SK-N-SH treated with all-trans-retinoic acid at 6 μM for 48 hours (cell line): ENCODE measurements at regions not wholly inside any gene's neighbourhood (a gene's known extent, or its start where the extent isn't known, plus 50 kb on each side); places are given as distances from the start of the nearest gene placed in this dataset.

Experiments used
- CREB5 ChIP-seq: fragments of 250-450 bp; sonication (Bioruptor Pico); IDR thresholded peaks from 2 replicates; pipeline ENCODE4 v1.5.1; 2020; ENCODE audit warnings: low read depth, mild to moderate bottlenecking, moderate library complexity
- PATZ1 ChIP-seq: fragments of 250-450 bp; sonication (Bioruptor Pico); IDR thresholded peaks from 2 replicates; pipeline ENCODE4 v1.8.0; 2020; ENCODE audit warnings: mild to moderate bottlenecking, moderate library complexity, borderline replicate concordance
- PPARA ChIP-seq: fragments of 250-450 bp; sonication (Bioruptor Pico); IDR thresholded peaks from 2 replicates; pipeline ENCODE4 v1.5.0; 2020; ENCODE audit warnings: mild to moderate bottlenecking, borderline replicate concordance
- SNAI2 ChIP-seq: fragments of 250-450 bp; sonication (Bioruptor Pico); IDR thresholded peaks from 2 replicates; pipeline ENCODE4 v1.5.0; 2020; ENCODE audit warnings: mild to moderate bottlenecking, moderate library complexity
- TCF4 ChIP-seq: fragments of 250-450 bp; sonication (Bioruptor Pico); IDR thresholded peaks from 2 replicates; pipeline ENCODE4 v1.8.0; 2021; ENCODE audit warnings: mild to moderate bottlenecking, moderate library complexity, borderline replicate concordance
- ZFP30 ChIP-seq: fragments of 450-650 bp; formaldehyde crosslinking; IDR thresholded peaks from 2 replicates; pipeline ENCODE4 v1.5.0; 2022; ENCODE audit warnings: mild to moderate bottlenecking, moderate library complexity
- TF ChIP-seq, protein P1 (sequence below): fragments of 250-450 bp; sonication (Bioruptor Pico); IDR thresholded peaks from 2 replicates; pipeline ENCODE4 v1.5.0; 2020; ENCODE audit warnings: mild to moderate bottlenecking, moderate library complexity

DNA sequence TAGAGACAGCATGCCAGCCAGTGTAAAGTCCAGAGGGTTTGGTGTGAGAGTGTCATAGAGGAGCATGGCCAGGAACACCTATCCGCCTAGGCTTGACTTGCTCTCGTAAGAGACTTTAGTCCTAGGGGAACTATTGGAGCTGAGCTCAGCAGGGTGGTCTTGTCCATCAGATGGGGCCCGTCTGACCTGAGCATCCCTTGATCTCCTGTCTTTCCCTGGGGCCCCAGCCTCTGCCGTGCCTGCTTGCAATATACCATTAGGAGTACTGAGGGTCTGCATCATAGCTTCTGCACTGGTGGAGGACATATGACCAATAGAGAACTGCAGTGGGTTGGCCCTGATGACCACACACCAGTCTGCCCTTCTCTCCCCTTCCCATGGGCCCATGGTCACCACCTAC lies 251.0 kb downstream of the TUSC1 start:
- no peak for TF ChIP-seq CREB5 (CRISPR knock-in tag)
- TF ChIP-seq TCF4 (CRISPR knock-in tag), result no peak
- no peak for TF ChIP-seq PATZ1 (CRISPR knock-in tag)
- TF ChIP-seq, protein P1, sequence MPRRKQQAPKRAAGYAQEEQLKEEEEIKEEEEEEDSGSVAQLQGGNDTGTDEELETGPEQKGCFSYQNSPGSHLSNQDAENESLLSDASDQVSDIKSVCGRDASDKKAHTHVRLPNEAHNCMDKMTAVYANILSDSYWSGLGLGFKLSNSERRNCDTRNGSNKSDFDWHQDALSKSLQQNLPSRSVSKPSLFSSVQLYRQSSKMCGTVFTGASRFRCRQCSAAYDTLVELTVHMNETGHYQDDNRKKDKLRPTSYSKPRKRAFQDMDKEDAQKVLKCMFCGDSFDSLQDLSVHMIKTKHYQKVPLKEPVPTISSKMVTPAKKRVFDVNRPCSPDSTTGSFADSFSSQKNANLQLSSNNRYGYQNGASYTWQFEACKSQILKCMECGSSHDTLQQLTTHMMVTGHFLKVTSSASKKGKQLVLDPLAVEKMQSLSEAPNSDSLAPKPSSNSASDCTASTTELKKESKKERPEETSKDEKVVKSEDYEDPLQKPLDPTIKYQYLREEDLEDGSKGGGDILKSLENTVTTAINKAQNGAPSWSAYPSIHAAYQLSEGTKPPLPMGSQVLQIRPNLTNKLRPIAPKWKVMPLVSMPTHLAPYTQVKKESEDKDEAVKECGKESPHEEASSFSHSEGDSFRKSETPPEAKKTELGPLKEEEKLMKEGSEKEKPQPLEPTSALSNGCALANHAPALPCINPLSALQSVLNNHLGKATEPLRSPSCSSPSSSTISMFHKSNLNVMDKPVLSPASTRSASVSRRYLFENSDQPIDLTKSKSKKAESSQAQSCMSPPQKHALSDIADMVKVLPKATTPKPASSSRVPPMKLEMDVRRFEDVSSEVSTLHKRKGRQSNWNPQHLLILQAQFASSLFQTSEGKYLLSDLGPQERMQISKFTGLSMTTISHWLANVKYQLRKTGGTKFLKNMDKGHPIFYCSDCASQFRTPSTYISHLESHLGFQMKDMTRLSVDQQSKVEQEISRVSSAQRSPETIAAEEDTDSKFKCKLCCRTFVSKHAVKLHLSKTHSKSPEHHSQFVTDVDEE (CRISPR knock-in tag), result no peak
- no peak for TF ChIP-seq SNAI2
- no peak for TF ChIP-seq ZFP30 (CRISPR knock-in tag)
- no peak for TF ChIP-seq PPARA (CRISPR knock-in tag)
